CD4-positive, CD25-positive, alpha-beta regulatory T cell (primary cell): ENCODE measurements at regions not wholly inside any gene's neighbourhood (a gene's known extent, or its start where the extent isn't known, plus 50 kb on each side); places are given as distances from the start of the nearest gene placed in this dataset.

Experiments used
- ATAC-seq, 2 donors: fragments of 150-1000 bp; cut with Tn5 transposase; one replicate each; pipeline ENCODE4 v1.10.0; 2021; ENCODE audit warnings: low read depth in 2 of 2, moderate number of reproducible peaks in 2 of 2, moderate library complexity in 1 of 2
- DNase-seq, 3 donors: peaks; one replicate each; pipeline versions ENCODE4 v3.0.0 to v3.0.0-alpha.2; 2012 to 2022; ENCODE audit warnings: mixed read lengths in 1 of 3
- H3K27ac ChIP-seq: one replicate; pipeline ENCODE4 v1.7.0; 2013; ENCODE audit warnings: mild to moderate bottlenecking, low read length; ENCODE audit not compliant: insufficient read depth, poor library complexity, severe bottlenecking
- H3K27me3 ChIP-seq: one replicate; pipeline ENCODE4 v1.7.0; 2013; ENCODE audit warnings: low read length; ENCODE audit not compliant: control insufficient read depth, insufficient read depth
- H3K36me3 ChIP-seq: one replicate; pipeline ENCODE4 v1.7.0; 2013; ENCODE audit warnings: mild to moderate bottlenecking, low read length, moderate library complexity; ENCODE audit not compliant: control insufficient read depth, insufficient read depth
- H3K4me1 ChIP-seq: 2 replicates; pipeline ENCODE4 v1.7.0; 2013; ENCODE audit warnings: mild to moderate bottlenecking, low read length; ENCODE audit not compliant: insufficient read depth, control insufficient read depth, poor library complexity, severe bottlenecking
- H3K4me3 ChIP-seq: one replicate; pipeline ENCODE4 v1.7.0; 2013; ENCODE audit warnings: low read depth, mild to moderate bottlenecking, low read length, moderate library complexity
- H3K9me3 ChIP-seq, 2 experiments: 1 replicate in 1 of 2; 2 replicates in 1 of 2; pipeline ENCODE4 v1.7.0; 2013; ENCODE audit warnings: low read length in 2 of 2, mild to moderate bottlenecking in 1 of 2, moderate library complexity in 1 of 2; ENCODE audit not compliant: control insufficient read depth in 2 of 2
- H3K27ac Mint-ChIP-seq, 3 donors: one replicate each; pipeline ENCODE4 v1.8.0; 2020 to 2022; ENCODE audit warnings: mild to moderate bottlenecking in 3 of 3, mixed read lengths in 3 of 3, moderate library complexity in 2 of 3
- H3K27me3 Mint-ChIP-seq: one replicate; pipeline ENCODE4 v1.8.0; 2022; ENCODE audit warnings: mild to moderate bottlenecking, mixed read lengths
- H3K36me3 Mint-ChIP-seq: one replicate; pipeline ENCODE4 v1.8.0; 2020; ENCODE audit warnings: mixed read lengths
- H3K4me1 Mint-ChIP-seq, 4 donors: one replicate each; pipeline ENCODE4 v1.8.0; 2020 to 2022; ENCODE audit warnings: mixed read lengths in 4 of 4, mild to moderate bottlenecking in 1 of 4
- H3K4me3 Mint-ChIP-seq, 4 donors: one replicate each; pipeline ENCODE4 v1.8.0; 2020 to 2022; ENCODE audit warnings: mild to moderate bottlenecking in 4 of 4, mixed read lengths in 4 of 4, moderate library complexity in 3 of 4
- H3K9me3 Mint-ChIP-seq, 7 donors: one replicate each; pipeline ENCODE4 v1.8.0; 2020 to 2022; ENCODE audit warnings: mixed read lengths in 7 of 7, mild to moderate bottlenecking in 3 of 7, moderate library complexity in 2 of 7

GRCh38 chr4:28238876-28239275 lies 1378.2 kb downstream of the STIM2 start:
- Mint-ChIP-seq H3K4me1 (no peaks in the 10 kb centered on the region), H3K9me3 (peaks cover 0 to 8% (median 2%) of the 10 kb centered on the region in 7 donors), H3K27ac (no peak overlapping the region), H3K36me3 (no peaks in the 10 kb centered on the region), H3K4me3 (no peak overlapping the region), H3K27me3 (no peaks in the 10 kb centered on the region)
- ATAC-seq (no peak), DNase-seq (no peak)
- Histone ChIP-seq H3K36me3 (no peaks in the 10 kb centered on the region), H3K9me3 (no peaks in the 10 kb centered on the region), H3K4me1 (no peaks in the 10 kb centered on the region), H3K27ac (no peak overlapping the region), H3K27me3 (no peaks in the 10 kb centered on the region), H3K4me3 (no peak overlapping the region)

DNA sequence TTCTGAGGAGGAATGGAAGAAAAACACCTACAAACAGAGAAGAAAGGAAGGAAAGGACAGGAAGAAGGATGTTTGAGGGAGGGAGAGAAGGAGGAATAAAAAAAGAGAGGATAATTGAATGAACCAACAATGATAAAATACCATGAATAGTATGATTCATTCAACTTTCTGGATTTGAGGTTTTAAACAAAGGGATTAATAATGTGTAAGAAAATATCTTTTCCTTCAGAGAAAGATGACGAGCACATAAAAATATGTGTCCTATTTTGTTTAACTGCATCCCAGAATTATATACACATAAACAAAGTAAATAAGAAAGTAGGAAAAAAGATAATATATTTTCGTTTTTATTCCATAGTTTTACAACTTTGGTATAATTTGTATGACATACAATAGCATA lies 1380.4 kb downstream of the STIM2 start:
- H3K27me3 ChIP-seq = no peaks in the 10 kb centered on the region
- H3K4me1 Mint-ChIP-seq = no peaks in the 10 kb centered on the region
- H3K27me3 Mint-ChIP-seq = no peaks in the 10 kb centered on the region
- DNase-seq (no peak), ATAC-seq (no peak)
- H3K36me3 Mint-ChIP-seq = no peaks in the 10 kb centered on the region
- peaks cover 0 to 11% (median 4%) of the 10 kb centered on the region in 7 donors for H3K9me3 Mint-ChIP-seq
- H3K4me3 ChIP-seq = no peak overlapping the region
- no peaks in the 10 kb centered on the region for H3K36me3 ChIP-seq
- H3K4me3 Mint-ChIP-seq = no peak overlapping the region
- H3K27ac Mint-ChIP-seq = no peak overlapping the region
- H3K27ac ChIP-seq = no peak overlapping the region
- H3K9me3 ChIP-seq = no peaks in the 10 kb centered on the region
- H3K4me1 ChIP-seq = no peaks in the 10 kb centered on the region

DNA sequence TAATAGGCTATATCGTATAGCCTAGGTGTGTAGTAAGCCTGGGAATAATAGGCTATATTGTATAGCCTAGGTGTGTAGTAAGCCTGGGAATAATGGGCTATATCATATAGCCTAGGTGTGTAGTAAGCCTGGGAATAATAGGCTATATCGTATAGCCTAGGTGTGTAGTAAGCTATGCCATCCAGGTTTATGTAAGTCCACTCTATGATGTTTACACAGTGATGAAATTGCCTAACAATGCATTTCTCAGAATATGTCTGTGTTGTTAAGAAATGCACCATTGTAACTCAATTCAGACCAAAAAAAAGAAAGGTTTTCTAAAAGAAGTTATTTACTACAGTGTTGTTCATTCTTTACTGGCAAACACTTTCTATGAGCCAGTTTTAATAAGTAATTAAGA lies 1387.2 kb downstream of the STIM2 start:
- H3K9me3 ChIP-seq = peaks cover 0 to 6% of the 10 kb centered on the region in 2 experiments
- H3K36me3 ChIP-seq = no peaks in the 10 kb centered on the region
- DNase-seq (no peak), ATAC-seq (no peak)
- no peaks in the 10 kb centered on the region for H3K4me1 ChIP-seq
- no peaks in the 10 kb centered on the region for H3K27me3 ChIP-seq
- Mint-ChIP-seq H3K9me3 (peaks cover 0 to 9% (median 5%) of the 10 kb centered on the region in 7 donors), H3K36me3 (no peaks in the 10 kb centered on the region), H3K4me1 (no peaks in the 10 kb centered on the region), H3K4me3 (no peak overlapping the region), H3K27ac (no peak overlapping the region), H3K27me3 (no peaks in the 10 kb centered on the region)
- H3K4me3 ChIP-seq = no peak overlapping the region
- H3K27ac ChIP-seq = no peak overlapping the region

DNA sequence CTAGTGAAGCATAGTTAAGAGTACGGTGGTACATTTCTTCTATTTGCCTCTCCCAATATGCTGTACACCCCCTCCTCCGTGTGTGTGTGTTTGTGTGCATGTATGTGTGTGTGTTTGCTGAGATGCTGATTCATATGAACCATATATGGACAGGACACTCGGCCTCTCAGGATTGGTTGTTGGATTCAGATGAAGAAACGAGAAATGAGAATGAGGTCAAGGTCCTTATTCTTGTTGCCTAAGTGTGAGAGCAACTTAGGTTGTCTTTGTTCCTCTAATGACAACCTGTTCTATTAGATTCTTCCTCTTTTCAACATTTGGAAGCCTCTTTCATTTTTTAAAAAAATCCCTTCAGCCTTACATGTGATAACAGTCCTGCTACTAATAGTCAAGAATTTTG lies 1387.6 kb downstream of the STIM2 start:
- ATAC-seq (no peak), DNase-seq (no peak)
- H3K9me3 ChIP-seq = peaks cover 0 to 6% of the 10 kb centered on the region in 2 experiments
- H3K36me3 ChIP-seq = no peaks in the 10 kb centered on the region
- Mint-ChIP-seq H3K9me3 (peaks cover 0 to 10% (median 5%) of the 10 kb centered on the region in 7 donors), H3K36me3 (no peaks in the 10 kb centered on the region), H3K27me3 (no peaks in the 10 kb centered on the region), H3K4me1 (no peaks in the 10 kb centered on the region), H3K27ac (no peak overlapping the region), H3K4me3 (no peak overlapping the region)
- no peaks in the 10 kb centered on the region for H3K27me3 ChIP-seq
- H3K27ac ChIP-seq = no peak overlapping the region
- H3K4me1 ChIP-seq = no peaks in the 10 kb centered on the region
- H3K4me3 ChIP-seq = no peak overlapping the region

GRCh38 chr4:28250646-28251045 lies 1390.0 kb downstream of the STIM2 start:
- Histone ChIP-seq H3K9me3 (peaks cover 0 to 6% of the 10 kb centered on the region in 2 experiments), H3K4me3 (no peak overlapping the region), H3K4me1 (no peaks in the 10 kb centered on the region), H3K27me3 (no peaks in the 10 kb centered on the region), H3K36me3 (no peaks in the 10 kb centered on the region), H3K27ac (no peak overlapping the region)
- no peak for ATAC-seq
- Mint-ChIP-seq H3K27me3 (no peaks in the 10 kb centered on the region), H3K4me1 (no peaks in the 10 kb centered on the region), H3K9me3 (peaks cover 2 to 20% (median 5%) of the 10 kb centered on the region in 7 donors), H3K36me3 (no peaks in the 10 kb centered on the region), H3K27ac (no peak overlapping the region), H3K4me3 (no peak overlapping the region)
- no peak for DNase-seq

GRCh38 chr4:28251831-28252230 lies 1391.2 kb downstream of the STIM2 start:
- Mint-ChIP-seq H3K36me3 (no peaks in the 10 kb centered on the region), H3K27me3 (no peaks in the 10 kb centered on the region), H3K4me1 (no peaks in the 10 kb centered on the region), H3K27ac (no peak overlapping the region), H3K4me3 (no peak overlapping the region), H3K9me3 (peaks cover 3 to 20% (median 8%) of the 10 kb centered on the region in 7 donors)
- Histone ChIP-seq H3K4me1 (no peaks in the 10 kb centered on the region), H3K9me3 (peaks cover 0 to 6% of the 10 kb centered on the region in 2 experiments), H3K36me3 (no peaks in the 10 kb centered on the region), H3K4me3 (no peak overlapping the region), H3K27ac (no peak overlapping the region), H3K27me3 (no peaks in the 10 kb centered on the region)
- ATAC-seq (no peak), DNase-seq (no peak)

- no peak overlapping the region for H3K4me3 Mint-ChIP-seq
- peaks cover 1 to 21% (median 8%) of the 10 kb centered on the region in 7 donors for H3K9me3 Mint-ChIP-seq
Measured at GRCh38 chr4:28254003-28254402, 1393.4 kb downstream of the STIM2 start.

DNA sequence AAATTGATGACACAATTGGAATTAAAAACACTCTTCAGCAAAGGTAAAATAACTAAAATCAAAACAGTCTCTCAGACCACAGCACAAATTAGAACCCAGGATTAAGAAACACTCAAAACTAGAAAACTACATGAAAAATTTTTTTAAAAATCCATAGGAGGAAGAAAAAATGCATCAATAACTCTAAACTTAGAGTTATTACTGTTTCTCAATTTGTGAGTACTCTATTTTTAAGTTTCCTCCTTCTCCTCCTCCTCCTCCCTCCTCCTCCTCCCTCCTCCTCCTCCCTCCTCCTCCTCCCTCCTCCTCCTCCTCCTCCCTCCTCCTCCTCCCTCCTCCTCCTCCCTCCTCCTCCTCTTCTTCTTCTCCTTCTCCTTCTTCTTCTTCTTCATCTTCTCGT lies 1395.7 kb downstream of the STIM2 start:
- DNase-seq = no peak
- Mint-ChIP-seq H3K4me1 (no peaks in the 10 kb centered on the region), H3K9me3 (peaks cover 0 to 16% (median 8%) of the 10 kb centered on the region in 7 donors), H3K4me3 (no peak overlapping the region), H3K27me3 (no peaks in the 10 kb centered on the region), H3K36me3 (no peaks in the 10 kb centered on the region), H3K27ac (no peak overlapping the region)
- peaks cover 1 to 6% of the 10 kb centered on the region in 2 experiments for H3K9me3 ChIP-seq
- H3K36me3 ChIP-seq = no peaks in the 10 kb centered on the region
- no peaks in the 10 kb centered on the region for H3K4me1 ChIP-seq
- H3K27ac ChIP-seq = no peak overlapping the region
- no peak for ATAC-seq
- H3K4me3 ChIP-seq = no peak overlapping the region
- no peaks in the 10 kb centered on the region for H3K27me3 ChIP-seq

More at GRCh38 chr4:28254003-28254402, 1393.4 kb downstream of the STIM2 start:
- no peaks in the 10 kb centered on the region for H3K4me1 Mint-ChIP-seq
- H3K27ac Mint-ChIP-seq = no peak overlapping the region
- no peak overlapping the region for H3K4me3 ChIP-seq
- no peak overlapping the region for H3K27ac ChIP-seq
- H3K27me3 Mint-ChIP-seq = no peaks in the 10 kb centered on the region
- H3K36me3 ChIP-seq = no peaks in the 10 kb centered on the region
- no peaks in the 10 kb centered on the region for H3K27me3 ChIP-seq
- H3K36me3 Mint-ChIP-seq = no peaks in the 10 kb centered on the region
- no peaks in the 10 kb centered on the region for H3K4me1 ChIP-seq
- no peak for ATAC-seq
- peaks cover 1 to 6% of the 10 kb centered on the region in 2 experiments for H3K9me3 ChIP-seq
- no peak for DNase-seq
